NCI-H1048 (cell line): ENCODE measurements at regions not wholly inside any gene's neighbourhood (a gene's known extent, or its start where the extent isn't known, plus 50 kb on each side); places are given as distances from the start of the nearest gene placed in this dataset.

Source experiments
- DNase-seq: peaks from one replicate; lab custom pipeline; 2025; lab: John Stamatoyannopoulos, UW

DNA sequence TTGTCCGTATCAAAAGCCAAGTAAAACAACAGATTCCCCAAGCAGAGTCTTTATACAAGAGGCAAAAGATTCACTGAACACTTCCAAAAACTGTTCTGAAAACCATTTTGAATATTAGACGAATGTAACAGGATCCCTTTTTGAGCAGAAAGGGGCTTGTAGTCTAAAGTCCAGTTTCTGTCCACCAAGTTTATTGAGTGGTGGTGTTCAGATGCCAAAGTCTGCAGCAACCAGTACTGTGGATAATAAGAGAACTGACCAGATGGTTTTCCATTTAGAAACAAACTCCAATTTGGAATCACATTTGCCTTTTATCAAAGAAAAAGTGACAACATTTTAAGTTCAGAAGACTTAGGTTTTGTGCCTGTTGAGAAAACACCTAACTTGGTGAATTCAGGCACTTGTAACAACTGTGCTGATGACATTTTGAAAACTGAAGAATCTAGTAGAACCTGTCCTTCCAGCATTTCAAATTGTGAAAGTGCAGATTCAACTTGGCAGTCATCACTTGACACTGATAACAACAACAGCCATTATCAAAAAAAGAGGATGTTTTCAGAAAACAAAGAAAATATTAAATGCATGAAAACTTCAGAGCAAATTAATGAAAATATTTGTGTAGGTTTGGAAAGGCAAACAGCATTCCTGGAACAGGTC is 217.1 kb downstream of the CSNK2A3 start:
- no peak for DNase-seq

DNA sequence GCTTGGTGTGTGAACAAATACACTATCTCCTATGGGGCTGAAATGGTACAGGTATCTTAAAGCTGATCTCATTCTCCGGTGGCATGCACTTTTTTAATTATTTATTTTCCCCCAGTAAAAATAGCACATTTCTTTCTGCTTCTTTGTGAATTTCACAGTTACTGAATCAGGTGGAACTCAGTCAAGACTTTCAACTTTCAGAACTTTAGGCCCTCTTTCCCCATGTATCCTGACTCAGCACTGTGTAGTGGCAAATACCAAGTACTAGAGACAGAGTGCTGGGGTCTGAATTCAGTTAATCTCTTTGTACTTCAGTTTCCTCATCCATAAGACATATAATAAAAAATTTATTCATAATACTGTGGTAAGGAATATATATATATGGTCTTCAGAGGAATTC is 223.9 kb downstream of the CSNK2A3 start:
- DNase-seq = no peak

DNA sequence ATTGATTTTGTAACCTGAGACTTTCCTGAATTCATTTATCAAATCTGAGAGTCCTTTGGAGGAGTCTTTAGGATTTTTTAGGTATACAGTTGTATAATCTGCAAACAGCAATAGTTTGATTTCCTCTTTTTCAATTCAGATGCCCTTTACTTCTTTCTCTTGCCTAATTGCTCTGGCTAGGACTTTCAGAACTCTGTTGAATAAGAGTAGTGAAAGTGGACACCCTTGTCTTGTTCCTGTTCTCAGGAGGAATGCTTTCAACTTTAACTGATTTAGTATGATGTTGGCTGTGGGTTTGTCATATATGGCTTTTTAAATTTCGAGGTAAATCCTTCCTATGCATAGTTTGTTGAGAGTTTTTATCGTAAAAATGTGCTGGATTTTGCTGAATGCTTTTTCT is 227.4 kb downstream of the CSNK2A3 start:
- DNase-seq = no peak

DNA sequence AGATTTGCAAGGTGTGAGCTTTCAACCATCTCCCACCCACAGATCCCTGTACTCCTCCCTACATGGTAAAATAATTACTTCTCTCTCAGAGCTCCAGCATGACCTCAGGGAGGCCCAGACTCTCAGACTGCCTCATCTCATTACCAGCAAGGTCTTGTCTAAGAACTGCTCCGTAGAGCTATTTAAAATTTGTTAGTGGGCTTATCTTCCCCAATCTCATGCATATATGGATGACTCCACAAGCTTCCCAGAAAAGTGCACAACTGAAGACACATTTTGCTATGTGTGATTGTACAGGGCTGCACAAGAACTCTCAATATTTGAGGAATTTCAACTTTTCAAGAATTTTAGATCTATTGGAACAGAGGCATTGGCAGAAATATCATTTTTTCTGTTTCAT is 230.3 kb downstream of the CSNK2A3 start:
- DNase-seq = no peak

DNA sequence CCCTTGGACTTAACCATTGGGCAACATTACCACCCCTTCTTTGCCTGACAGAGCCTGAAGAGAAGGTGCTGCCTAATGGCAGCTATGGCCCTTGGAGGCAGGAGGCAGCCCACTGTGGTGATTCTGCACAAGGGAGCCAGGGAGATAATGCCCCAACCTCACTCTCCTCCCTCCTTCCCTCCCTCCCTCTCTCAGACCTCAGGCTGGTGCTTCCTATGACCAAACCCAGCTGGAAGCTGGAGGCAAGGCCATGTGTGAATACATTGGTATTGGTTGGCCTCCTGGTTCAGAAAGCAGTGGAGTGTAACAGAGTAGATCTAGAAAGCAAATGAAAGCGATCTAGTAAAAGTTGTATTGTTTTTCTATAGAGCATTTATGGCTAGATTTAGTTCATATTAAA is 233.1 kb downstream of the CSNK2A3 start:
- DNase-seq = no peak

DNA sequence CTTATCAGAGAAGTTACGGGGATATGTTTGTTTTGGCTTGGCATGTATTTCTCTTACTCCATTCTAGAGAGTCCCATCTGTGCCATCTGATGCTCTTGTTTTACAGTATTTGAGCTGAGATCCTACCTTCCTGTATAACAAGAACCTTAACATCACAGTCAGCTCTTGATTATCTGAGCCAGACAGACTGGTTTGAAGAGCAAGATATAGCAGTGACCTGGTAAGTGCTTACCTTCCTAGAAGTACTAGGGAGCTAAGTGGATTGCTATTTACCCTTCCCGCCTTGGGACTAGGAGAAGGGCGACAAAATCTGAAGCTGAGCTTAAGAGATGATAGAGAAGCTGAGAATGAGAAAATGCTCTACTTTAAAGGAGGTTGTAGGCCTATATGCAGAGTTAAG is 235.3 kb downstream of the CSNK2A3 start:
- no peak for DNase-seq

DNA sequence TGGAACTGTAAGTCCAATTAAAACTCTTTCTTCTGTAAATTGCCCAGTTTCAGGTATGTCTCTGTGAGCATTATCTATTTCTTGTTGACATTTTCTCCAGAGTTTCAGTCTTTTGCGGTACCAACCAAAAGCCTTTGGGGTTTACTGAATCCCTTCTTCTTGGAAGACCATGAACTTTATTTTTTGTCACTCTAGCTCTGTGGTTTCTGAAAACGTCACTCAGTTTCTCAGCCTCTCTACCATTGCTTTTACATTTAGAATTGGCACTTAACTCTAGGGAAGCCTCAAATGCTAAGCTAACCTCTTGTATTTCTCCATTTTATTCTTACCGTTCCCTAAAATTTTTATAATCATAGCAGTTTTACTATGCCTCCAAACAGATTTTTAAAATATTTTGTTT is 237.6 kb downstream of the CSNK2A3 start:
- no peak for DNase-seq

DNA sequence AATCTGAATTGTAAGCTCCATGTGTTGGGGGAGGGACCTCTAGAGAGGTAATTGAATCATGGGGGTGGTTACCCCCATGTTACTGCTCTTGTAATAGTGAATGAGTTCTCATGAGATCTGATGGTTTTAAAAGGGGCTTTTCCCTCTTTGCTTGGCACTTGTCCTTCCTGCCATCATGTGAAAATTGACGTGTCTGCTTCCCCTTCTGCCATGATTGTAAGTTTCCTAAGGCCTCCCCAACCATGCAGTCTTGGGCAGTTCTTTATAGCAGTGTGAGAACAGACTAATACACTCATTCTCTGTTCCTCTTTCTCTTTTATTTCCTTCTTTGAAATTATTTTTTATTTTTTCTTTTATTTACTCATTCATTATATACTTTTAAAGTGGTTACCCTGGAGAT is 239.4 kb downstream of the CSNK2A3 start:
- no peak for DNase-seq

DNA sequence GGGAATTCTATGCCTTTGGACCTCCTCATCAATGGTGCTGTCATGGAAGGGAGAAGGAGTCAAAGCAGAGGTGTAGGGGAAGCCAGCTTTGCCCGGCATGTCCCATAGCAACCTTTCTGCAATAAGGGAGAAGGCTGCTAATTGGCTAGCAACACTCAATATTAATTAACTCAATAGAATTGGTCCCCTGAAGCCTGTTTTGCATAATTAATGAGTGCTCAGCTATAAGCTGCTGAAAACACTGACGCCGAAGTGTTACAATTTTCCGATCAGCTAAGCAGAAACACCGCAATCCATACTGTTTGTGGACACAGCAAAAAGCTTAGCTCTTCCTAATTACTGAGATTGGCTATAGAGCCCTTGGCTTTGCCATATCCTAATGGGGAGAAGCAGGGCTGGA is 245.0 kb downstream of the CSNK2A3 start:
- DNase-seq = no peak

DNA sequence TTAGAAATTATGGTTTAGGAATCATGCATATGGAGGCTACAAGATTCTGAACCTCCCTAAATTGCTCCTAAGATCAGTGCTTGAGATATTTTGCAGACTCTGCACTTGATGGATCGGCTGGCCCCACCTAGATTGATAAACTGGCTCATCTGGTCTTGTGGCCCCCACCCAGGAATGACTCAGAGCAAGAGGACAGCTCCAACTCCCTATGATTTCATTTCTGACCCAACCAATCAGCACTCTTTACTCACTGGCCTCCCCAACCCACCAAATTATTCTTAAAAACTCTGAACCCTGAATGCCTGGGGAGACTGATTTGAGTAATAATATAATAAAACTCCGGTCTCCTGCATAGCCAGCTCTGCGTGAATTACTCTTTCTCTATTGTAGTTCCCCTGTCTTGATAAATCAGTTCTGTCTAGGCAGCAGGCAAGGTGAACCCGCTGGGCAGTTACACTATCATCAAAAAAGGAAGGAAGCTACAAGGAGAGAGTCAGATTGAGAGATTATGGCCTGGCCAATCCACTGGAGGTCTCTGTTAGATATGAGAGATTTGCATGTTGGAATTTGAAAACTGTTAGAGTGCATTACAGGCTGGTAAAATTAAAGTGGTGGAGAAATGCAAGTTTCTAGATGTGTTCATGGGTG is 245.8 kb downstream of the CSNK2A3 start:
- DNase-seq = no peak

DNA sequence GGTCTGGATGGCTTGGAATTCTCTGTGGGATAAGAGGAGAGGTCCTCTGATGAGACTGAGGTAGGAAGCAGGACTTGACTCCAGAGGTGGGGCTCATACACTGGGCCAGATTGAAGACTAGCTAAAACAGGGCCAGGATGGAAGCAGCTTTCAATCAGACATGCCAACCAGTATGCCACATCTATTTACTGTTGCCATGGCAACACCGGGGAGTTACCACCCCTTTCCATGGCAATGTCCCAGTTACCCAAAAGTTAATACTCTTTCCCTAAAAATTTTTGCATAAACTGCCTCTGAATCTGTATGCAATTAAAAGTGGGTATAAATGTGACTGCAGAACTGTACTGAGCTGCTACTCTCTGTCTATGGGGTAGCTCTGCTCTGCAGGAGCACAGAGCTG is 247.5 kb upstream of the ZBED5 start:
- DNase-seq = no peak

DNA sequence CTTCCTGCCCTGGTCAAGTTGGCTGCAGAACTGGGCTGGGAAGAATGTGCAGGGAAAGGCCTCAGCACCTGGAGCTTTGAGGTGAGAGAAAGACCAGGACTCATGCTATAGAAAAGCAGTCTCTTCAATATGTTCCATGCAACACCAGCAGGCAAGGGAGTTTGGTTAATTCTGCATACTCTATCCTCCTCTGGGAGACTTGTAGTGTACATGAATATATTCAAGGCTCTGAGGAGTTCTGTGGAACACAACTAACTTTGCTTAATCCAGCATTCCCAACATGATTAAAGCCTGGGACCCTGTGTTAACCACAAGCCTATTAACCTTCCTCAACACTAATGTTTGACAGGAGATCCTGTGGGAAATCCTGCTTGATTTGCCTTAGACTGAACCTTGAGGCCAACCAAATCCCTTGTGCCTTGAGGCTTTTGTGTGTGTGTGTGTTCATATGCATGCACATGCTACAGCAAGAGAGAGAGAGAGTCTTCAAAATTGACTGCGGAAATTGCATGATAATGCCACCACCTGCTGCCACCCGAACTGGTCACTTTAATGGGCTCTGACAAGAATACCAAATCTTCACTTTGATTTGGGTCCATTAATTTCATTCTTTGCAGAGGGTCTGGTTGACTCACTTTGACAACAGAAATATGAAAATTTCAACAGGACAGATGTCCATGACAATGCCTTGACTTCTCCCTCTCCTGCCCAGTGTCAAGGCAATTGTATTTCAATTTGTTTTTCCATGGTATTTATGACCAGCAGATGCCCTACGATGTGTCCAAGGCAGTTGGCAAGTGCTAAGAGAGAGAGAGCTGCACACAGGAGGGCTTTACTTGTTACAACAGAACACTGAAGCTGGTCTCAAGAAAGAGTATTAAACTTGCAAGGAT is 238.2 kb upstream of the ZBED5 start:
- no peak for DNase-seq

DNA sequence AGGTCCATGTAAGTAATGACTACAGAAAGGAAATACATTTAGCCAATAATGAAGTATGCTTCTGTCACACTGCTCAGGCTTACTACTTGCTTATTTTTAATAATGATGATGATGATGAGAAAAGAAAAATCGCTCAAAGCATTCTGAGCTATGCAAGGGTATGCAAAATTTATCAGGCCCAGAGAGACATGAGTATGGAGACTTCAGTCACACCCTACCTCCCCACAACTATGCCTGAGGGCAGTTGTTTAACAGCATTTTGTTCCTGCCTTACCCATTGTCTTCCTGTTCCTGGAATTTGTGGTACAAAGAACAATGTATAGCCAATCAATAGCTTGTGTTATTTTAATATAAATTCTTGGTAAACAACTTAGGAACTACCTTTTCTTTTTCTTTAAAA is 232.6 kb upstream of the ZBED5 start:
- no peak for DNase-seq

DNA sequence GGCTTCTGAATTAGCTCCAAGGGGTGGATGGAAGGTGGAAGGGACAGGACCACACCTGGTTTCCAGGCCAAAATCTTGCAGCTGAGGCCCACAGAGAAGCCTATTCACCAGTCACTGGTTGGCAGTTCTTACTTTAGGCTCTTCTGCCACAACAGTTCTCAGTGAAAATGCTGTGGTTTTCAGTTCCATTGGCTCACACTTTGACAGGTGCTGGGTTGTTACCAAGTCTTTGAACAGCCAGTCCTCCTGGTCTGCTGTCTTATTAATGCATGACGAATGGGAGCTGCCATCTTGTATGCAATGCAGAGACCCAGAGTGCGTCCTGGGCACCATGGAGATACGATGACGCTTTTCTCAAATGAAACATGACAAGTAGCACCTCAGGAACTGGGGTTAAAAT is 232.0 kb upstream of the ZBED5 start:
- DNase-seq = no peak

DNA sequence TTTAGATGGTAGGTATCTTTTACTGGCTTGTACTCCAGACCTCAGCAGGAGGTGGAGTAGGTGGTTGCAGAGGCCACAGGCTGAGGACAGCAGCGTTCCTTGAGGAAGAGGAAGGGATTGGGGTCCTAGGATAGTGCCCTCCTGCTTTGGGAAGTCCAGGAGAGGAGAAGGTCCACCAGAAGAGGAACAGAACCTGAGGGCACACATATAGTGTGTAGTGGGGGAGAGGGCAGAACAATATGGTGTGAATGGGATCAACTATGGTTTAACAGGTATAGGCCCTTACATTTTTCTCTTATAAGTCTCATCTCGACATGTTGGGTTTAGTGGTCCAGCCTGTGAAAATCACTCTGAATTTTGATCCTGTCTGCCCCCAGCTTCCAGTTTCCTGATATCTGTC is 229.1 kb upstream of the ZBED5 start:
- no peak for DNase-seq

DNA sequence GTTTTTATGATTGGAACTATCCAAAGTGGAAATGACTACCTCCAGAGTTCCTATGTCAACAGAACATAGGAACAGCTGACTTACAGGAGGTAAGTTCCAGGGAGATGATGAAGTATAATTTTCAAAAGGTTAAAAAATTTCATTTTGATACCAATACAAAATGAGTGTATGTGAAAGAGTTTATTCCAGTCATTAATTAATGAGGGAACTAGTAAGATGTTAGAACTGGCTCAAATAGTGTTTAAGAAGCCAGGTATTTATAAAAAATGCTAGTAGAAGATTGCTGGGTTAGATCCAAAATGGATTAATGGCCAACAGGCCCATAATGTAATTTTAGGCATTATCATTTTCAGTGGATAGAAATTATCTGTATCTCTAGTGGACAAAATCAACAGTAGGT is 227.7 kb upstream of the ZBED5 start:
- DNase-seq = no peak

DNA sequence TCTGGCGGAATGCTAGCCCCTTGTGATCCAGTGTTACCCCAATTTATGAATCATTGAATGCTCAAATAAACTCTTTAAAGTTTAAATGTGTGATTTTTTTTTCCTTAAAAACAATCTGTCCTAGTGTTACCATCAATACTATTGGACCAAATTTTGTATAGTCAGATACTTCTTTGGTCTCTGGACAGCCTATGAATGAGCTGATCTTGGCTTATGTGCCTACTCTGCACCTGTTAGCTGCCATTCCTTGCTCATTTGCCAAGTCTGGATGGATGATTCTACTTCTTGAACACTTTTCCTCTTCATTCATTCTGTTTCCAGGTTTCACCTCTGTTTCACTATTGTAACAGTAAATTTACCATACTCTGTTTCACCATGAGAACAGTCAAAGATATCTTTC is 226.5 kb upstream of the ZBED5 start:
- DNase-seq = no peak

DNA sequence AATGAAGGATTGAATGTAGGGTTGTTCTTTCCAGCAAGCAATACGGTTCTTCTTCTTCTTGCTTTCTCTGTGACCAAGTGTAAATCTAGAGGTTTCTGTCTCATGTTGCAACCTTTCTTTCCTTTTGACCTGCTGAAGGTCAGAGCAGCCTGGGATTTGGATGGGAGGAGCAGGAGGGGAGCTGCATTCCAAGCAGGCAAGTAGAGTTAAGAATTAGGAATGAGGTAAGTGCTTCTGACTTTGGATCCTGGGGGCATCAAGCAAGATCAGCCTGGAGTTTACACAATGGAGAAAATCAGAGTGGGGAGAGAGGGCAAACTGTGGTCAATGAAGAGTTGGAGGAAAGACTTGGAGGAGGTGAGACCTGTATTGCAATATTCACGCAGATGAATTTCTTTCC is 225.6 kb upstream of the ZBED5 start:
- DNase-seq = no peak

DNA sequence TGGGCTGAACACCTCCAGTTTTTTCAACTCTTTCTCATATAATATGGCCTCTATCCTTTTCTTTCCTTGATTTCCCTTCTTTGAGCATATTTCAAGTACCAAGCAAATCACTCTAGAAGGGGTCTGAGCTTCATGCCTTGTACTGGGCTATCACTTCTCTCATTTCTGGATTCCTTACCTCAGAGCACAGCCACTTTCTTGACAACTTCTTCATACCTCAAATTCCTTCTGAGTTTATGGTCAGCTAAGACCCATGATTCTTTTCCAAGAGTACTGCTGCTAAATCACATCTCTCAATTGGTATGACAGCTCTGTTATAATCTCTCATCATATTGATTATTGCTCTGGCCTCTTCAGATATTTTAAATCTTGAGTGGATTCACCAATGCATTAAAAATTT is 224.8 kb upstream of the ZBED5 start:
- DNase-seq = no peak

DNA sequence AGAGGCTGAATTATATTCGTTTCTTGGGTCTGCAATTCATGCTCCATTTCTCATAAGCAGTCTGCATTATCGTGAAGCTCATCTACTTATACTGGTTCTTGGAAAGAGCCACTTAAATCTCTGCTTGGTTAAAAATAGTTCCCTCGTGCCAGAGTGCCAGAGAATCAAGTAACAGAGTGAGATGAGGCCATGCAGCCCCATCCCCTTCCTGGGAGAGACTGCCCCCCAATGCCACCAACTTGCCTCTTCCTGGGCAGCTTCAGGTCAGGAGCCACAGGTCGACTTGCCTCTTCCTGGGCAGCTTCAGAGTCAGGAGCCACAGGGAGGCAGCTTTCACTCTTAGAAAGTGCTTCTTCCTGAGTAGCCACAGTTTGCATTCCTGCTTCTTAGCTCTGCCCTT is 223.9 kb upstream of the ZBED5 start:
- no peak for DNase-seq

DNA sequence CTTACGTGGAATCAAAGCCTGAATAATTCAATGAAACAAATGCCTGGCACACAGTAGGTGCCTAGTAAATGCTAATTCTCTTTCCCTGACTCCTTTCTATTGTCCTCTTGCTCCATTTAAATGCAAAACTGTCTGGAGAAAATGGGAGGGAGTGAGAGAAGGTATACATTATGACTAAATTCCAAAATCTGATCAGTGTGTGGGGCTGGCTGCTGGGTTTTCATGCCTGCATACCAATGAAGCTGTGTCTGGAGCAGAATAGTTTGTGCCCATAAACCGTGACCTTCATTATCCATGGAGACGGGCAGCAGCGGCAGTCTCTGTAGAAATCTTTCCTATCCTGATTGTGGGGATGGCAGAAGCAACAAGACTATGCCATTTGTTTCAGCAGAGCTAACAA is 223.4 kb upstream of the ZBED5 start:
- no peak for DNase-seq

DNA sequence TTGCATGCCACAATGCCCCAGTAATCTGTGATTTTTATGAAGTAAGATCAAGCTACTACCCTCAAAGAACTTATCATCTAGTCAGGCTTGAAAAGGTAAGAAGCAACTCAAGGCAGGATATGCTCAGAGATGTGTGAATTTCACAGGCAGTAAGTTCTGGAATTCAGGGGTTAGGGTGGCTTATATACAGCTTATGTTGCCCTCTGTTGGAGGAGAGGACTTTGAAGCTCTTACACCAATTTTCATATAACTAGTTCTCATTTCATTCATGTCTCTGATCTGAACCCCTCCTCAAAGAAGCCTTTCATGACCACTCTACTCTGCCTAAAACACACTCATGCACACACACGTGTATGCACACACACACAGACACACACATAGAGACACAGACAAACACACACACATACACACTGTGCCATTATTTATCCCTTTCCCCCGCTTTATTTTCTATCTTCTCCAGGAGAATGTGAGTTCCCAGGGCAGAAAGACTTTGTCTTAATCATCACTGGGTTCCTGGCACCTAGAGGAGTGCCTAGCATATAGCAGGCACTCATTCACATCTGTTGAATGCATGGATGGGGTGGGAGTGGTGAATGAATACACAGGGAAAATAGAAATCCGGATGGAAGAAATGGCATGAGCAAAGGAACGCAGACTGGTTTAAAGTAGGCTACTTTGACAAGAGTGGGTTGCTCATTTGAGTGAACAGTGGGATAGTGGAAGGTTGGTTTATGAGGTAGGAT is 220.7 kb upstream of the ZBED5 start:
- DNase-seq = no peak

DNA sequence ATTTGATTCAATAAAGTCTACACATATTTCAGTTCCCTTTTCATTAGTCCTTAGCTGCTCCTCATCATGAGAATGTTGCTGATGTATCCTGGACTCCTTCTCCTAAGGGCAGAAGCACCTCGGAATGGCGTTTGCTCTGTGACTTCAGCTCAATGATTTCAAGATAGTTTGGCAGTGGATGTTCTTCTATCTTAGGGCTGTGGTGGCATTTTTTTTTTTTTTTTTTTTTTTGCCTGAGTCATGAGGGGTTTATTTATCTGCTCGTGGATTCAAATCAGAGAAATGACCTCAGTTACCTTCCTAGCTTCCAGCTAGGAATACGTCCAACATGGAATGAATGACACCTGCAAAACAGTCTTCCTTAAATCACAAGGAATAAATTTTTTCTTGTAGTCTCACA is 220.0 kb upstream of the ZBED5 start:
- no peak for DNase-seq
